ENCODE measurements at regions not wholly inside any gene's neighbourhood (a gene's known extent, or its start where the extent isn't known, plus 50 kb on each side); places are given as distances from the start of the nearest gene placed in this dataset.

GRCh38 chr5:57802131-57802530 lies 319.5 kb upstream of the ACTBL2 start:
- TF ChIP-seq TAF1 (IDR thresholded peaks at IDR 0.05; ENCODE audit: low read depth, low read length): no peak
- TF ChIP-seq CTCF (IDR thresholded peaks at IDR 0.05; ENCODE audit: control extremely low read depth in 1 of 3, insufficient read depth in 1 of 3, low read depth in 1 of 3, low read length in 3 of 3): no peak
- no peak for TF ChIP-seq JUND (IDR thresholded peaks at IDR 0.05; ENCODE audit: low read length)
- TF ChIP-seq, protein P1, sequence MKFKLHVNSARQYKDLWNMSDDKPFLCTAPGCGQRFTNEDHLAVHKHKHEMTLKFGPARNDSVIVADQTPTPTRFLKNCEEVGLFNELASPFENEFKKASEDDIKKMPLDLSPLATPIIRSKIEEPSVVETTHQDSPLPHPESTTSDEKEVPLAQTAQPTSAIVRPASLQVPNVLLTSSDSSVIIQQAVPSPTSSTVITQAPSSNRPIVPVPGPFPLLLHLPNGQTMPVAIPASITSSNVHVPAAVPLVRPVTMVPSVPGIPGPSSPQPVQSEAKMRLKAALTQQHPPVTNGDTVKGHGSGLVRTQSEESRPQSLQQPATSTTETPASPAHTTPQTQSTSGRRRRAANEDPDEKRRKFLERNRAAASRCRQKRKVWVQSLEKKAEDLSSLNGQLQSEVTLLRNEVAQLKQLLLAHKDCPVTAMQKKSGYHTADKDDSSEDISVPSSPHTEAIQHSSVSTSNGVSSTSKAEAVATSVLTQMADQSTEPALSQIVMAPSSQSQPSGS (IDR thresholded peaks at IDR 0.05; ENCODE audit: low read length): no peak
- no peak for TF ChIP-seq POLR2A (IDR thresholded peaks at IDR 0.05; ENCODE audit: control extremely low read depth in 1 of 2, low read depth in 2 of 2, low read length in 2 of 2)
- TF ChIP-seq TCF12 (IDR thresholded peaks at IDR 0.05; ENCODE audit: low read depth, low read length): no peak
- no peak for TF ChIP-seq TEAD4 (IDR thresholded peaks at IDR 0.05; ENCODE audit: low read depth, low read length)
- no peak for TF ChIP-seq SP4 (IDR thresholded peaks at IDR 0.05; ENCODE audit: low read length)

Data from H1 (cell line).